ENCODE measurements at regions not wholly inside any gene's neighbourhood (a gene's known extent, or its start where the extent isn't known, plus 50 kb on each side); places are given as distances from the start of the nearest gene placed in this dataset.

DNA sequence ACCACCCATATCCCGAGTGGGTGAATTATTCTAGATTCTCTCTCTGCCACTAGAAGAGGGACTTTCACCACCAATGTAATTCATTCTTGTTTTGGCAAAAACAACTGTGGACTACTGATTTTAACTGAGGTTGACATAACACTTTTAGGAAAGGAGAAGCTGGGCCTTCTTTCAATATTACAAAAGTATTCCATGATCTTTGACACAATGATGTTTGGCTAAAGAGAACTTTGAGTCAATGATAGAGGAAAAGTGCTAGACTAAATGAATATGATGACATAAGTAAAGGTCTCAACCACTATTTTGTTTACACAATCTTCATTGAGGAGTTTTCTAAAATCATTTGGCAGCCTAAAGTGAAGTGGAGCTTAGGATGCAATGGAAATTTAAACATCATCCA, 336.9 kb upstream of the PDE4D start:
- no peak for TF ChIP-seq GATA2 (IDR thresholded peaks at IDR 0.05; ENCODE audit: low read depth, low read length)
- no peak for TF ChIP-seq GATA3 (IDR thresholded peaks at IDR 0.05; ENCODE audit: low read depth, low read length)

DNA sequence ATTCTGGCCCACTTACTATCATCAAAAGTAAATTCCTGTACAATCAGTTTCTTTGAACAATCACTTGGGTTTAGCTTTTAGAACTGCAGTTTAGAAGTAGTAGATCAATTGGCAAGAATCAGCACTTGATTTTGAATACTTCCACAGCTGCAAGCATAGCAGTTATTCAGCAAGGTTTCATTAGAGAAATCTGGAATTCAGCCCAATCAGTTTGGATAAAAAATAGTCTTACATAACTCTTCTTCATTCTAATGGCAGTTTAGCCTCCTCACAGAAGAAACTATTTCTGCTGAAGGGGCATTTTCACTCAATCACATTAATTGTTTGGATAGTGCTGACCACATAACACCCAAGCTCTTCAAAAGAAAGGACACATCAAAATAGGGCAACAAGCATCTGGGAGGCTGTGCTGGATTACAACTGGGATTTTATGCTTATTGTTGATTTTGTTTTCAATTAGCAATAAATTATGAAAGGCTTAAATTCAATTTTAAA, 336.2 kb upstream of the PDE4D start:
- no peak for TF ChIP-seq GATA3 (IDR thresholded peaks at IDR 0.05; ENCODE audit: low read depth, low read length)
- no peak for TF ChIP-seq GATA2 (IDR thresholded peaks at IDR 0.05; ENCODE audit: low read depth, low read length)

DNA sequence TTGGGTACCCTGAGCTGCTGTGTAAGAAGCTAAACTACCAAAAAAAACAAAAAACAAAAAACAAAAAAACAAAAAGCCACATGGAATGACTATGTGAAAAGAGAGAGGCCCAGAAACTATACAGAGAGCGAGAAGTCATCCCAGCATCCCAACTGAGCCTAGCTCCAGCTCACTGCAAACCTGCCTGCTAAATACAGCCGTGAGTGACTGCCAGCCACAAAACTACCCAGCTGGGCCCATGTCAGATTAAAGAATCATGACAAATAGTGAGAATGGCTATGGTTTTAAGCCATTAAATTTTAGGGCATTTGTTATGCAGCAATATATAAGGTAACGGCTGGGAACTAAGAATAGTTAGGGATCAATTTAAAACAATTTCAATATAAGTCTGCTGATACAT, 335.1 kb upstream of the PDE4D start:
- TF ChIP-seq GATA2 (IDR thresholded peaks at IDR 0.05; ENCODE audit: low read depth, low read length), result no peak
- no peak for TF ChIP-seq GATA3 (IDR thresholded peaks at IDR 0.05; ENCODE audit: low read depth, low read length)

DNA sequence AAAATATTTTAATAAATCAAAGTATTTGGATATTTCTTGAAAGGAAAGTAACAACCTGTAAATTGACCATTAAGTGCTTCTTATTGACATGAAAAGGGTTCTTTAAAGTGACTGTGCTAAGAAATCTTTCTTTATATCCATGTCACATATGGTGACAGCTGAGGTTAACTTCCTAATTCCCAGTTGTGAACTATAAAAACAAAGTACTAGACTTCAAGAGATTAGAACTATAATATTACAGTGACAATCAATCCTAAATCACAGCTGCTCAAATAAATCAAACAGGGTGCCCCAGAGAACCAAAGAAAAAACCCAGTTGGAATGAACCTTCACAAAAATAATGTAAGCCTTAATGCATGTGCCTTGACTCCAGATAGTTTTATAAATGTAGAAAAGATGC, 332.6 kb upstream of the PDE4D start:
- TF ChIP-seq GATA3 (IDR thresholded peaks at IDR 0.05; ENCODE audit: low read depth, low read length) (no peak), GATA2 (IDR thresholded peaks at IDR 0.05; ENCODE audit: low read depth, low read length) (no peak)

DNA sequence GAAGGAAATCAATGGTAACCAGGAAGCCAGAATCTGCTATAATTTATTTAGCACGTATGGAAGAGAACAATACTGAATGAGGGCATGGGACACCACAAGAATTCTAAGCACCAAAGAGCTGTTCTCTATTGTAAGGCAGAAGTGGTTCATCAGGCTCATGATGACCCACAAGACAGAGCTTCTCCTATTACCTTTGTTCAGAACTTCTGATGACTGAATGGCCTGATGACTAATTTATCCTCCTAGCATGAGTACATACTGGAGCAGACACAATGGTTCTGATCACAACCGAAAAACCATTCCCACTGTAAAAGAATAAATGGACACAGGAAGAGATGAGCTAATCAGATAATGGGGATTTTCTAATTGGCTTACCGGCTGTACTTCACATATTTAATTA, 329.8 kb upstream of the PDE4D start:
- no peak for TF ChIP-seq GATA3 (IDR thresholded peaks at IDR 0.05; ENCODE audit: low read depth, low read length)
- TF ChIP-seq GATA2 (IDR thresholded peaks at IDR 0.05; ENCODE audit: low read depth, low read length), result no peak

DNA sequence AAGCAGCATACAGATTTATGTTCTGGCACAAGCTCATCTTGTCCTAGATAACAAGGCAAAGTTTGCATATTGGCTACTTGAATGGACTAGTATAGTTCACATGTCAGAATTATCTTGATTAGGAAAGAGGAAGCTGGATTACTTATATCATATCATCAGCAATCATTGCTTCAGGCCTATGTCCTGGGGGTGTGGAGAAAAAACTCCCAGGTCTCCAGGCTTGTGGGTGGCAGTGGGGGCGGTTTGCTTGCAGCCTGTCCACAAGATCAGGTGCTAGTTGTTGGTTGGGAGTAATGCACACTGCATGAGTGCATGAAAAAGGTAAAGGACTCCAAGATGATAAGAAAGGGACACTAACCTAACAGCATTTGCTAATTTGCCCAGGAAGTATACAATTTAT, 326.4 kb upstream of the PDE4D start:
- no peak for TF ChIP-seq GATA3 (IDR thresholded peaks at IDR 0.05; ENCODE audit: low read depth, low read length)
- no peak for TF ChIP-seq GATA2 (IDR thresholded peaks at IDR 0.05; ENCODE audit: low read depth, low read length)

DNA sequence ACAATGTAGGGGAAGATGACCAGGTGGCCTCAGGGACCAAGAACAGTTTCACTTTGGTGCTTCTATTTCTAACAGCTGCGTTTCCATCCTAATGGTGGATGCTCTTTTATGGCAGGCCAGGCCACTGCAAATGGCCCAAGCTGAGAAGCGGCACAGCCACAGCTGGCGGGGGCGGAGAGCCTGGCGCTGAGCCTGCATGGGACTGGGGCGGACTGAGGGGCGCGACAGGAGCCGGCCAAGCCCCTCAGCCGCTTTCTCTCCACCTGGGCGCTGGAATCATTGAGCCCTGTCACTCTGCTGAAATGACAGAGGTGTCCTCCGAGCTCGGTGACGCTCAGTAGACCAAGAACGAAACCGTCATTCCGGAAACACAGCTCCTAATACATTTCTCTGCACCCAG, 317.3 kb upstream of the PDE4D start:
- no peak for TF ChIP-seq GATA2 (IDR thresholded peaks at IDR 0.05; ENCODE audit: low read depth, low read length)

DNA sequence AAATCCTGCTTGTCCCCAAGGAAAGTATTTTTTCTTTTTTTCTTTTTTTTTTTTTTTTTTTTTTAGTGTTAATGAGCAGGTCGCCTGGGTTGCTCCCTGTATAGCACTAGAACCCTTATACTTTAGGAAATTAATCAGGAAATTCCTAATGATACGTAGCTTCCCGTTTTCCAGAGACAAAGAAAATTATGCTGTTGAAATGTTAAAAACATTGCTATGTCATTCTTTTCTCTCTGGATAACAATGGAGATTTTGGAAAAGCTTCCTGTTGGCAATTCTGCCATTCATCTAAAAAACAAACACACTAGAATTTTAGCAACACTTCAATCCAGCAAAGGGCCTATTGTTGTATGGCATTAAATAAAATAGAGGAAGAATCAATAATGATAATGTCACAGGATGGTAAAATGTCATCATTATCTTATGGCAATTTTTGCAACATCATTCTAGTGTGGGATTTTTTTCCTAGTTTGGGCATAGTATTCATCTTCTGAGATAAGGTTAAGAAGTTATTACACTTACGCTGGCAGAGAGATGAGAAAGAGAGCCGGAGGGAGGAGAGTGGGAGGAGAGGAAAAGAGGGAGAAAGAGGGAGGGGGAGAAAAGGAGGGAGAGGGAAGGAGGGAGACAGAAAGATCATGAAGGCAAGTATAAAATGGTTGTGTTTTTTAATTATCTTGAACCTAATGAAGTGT, 315.8 kb upstream of the PDE4D start:
- TF ChIP-seq GATA3 (IDR thresholded peaks at IDR 0.05; ENCODE audit: low read depth, low read length), result no peak
- no peak for TF ChIP-seq GATA2 (IDR thresholded peaks at IDR 0.05; ENCODE audit: low read depth, low read length)

DNA sequence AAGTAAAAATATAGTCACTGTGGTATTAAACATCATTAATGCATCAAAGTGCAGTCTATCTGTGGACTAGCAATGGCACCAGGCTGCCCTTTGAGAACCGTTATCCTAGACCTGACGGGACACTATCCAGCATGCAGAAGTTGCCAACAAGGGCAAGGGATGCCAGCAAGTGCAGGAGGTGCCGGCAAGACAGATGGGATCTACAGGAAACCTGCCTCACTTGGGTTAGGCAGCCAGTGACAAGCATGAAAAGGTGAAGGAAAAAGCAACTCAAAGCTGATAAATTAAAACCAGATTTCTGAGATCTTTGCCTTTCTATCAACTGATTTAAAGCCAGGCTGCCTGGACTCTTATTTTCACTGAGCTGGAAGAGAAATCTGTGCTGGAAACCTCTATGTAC, 315.2 kb upstream of the PDE4D start:
- TF ChIP-seq GATA3 (IDR thresholded peaks at IDR 0.05; ENCODE audit: low read depth, low read length) (no peak), GATA2 (IDR thresholded peaks at IDR 0.05; ENCODE audit: low read depth, low read length) (no peak)

DNA sequence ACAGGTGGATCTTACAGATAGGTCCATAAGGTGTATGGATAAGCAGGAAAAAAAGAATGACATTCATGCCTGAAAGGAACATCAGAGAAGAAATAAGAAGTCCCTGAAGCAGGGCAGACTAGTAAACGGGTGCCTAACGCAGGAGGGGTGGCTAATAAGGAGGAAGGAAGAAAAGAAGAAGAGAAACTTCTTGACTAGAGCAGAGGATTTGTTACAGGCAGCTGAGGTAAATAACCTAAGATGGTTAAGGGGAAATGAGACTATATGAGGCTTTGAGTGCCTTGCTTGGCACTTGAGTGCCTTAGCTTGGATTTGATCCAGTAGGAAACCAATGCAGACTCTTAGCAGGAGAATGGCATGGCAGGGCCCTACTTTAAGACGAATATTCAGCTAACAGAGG, 313.5 kb upstream of the PDE4D start:
- TF ChIP-seq GATA2 (IDR thresholded peaks at IDR 0.05; ENCODE audit: low read depth, low read length) (no peak), GATA3 (IDR thresholded peaks at IDR 0.05; ENCODE audit: low read depth, low read length) (no peak)

DNA sequence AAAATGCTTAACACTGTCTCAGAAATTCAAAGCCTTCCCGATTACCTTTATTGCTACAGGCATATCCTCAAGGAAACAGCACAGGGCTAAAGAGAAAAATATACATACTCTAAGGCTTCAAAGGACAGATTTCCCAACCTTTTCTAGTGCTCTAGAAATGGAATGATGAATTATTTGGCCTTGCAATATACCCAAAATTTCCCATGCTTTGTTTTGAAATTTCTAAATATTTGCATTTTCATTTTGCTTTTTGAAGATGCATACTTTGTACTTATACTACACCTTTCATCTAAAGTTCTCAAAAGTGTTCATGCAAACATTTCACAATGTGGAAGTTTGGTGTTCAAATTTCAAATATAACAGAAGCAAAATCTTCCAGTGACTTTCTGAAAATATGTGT, 312.7 kb upstream of the PDE4D start:
- TF ChIP-seq GATA2 (IDR thresholded peaks at IDR 0.05; ENCODE audit: low read depth, low read length) (no peak), GATA3 (IDR thresholded peaks at IDR 0.05; ENCODE audit: low read depth, low read length) (no peak)

DNA sequence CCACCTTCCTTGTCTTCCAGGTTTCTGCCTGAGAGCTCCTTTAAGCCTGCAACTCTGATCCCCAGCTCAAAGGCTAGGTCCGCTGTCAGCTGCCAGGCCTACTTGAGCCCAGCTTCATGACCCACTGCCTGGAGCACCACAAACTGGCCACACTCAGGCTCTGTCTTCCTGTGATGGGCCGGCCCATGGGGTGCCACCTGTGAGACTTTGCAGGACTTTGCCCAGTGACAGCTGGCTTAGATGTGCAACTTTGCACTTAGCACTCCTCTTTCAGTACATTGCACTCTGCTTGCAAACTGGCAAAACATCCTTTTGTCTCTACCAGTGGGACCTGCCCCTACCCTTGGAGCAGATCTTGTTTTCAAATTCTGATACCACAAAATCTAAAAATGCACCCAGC, 311.5 kb upstream of the PDE4D start:
- TF ChIP-seq GATA2 (IDR thresholded peaks at IDR 0.05; ENCODE audit: low read depth, low read length), result no peak
- TF ChIP-seq GATA3 (IDR thresholded peaks at IDR 0.05; ENCODE audit: low read depth, low read length), result no peak

DNA sequence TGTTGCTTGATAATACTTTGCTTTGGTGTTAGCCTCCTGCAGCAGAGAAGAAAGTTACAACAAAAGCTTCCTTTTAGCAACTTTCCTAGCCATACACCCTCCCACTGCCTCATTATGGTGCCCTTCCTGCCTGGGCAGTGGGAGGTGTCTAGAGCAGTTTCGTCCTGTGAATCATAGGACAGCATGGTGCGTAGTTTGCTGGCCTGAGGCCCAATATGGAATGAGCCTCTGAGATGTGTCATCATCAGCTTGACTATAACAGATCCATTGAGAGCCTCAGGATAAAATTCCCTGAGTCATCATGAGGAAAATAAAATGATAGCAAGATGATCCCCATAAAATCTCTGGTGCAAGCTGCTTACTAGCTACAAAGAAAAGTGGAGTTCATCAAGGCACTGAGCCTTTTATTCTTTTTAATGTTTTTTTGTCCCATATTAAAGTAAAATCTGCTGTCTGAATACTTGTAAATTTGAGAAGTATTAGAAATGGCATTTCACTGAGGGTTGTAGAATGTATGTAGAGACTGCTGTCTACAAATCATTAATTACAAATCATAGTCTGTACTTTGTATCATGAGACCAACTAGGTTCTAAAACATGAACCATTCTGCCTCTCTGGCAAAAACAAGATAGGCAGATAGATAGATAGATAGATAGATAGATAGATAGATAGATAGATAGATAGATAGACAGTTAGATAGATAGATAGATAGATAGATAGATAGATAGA, 303.0 kb upstream of the PDE4D start:
- no peak for TF ChIP-seq GATA3 (IDR thresholded peaks at IDR 0.05; ENCODE audit: low read depth, low read length)
- TF ChIP-seq GATA2 (IDR thresholded peaks at IDR 0.05; ENCODE audit: low read depth, low read length), result no peak

DNA sequence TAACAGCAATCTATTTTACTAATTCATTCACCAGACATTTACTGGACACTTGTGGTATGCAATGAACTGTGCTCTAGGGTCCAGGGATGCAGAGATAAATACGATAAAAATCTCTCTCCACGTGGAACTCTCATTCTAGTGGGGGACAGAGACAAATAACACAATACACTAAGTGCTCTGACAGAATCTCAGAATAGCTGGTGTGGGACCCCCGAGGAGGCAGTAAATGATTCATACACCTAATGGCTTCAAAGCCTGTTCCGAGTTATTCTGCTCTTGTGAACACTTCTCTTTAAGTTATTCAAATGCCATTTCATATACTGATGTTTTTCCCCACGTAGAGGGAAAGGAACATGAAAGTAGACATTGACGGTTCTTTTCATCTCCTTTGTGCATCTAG, 302.0 kb upstream of the PDE4D start:
- no peak for TF ChIP-seq GATA3 (IDR thresholded peaks at IDR 0.05; ENCODE audit: low read depth, low read length)
- TF ChIP-seq GATA2 (IDR thresholded peaks at IDR 0.05; ENCODE audit: low read depth, low read length), result no peak

DNA sequence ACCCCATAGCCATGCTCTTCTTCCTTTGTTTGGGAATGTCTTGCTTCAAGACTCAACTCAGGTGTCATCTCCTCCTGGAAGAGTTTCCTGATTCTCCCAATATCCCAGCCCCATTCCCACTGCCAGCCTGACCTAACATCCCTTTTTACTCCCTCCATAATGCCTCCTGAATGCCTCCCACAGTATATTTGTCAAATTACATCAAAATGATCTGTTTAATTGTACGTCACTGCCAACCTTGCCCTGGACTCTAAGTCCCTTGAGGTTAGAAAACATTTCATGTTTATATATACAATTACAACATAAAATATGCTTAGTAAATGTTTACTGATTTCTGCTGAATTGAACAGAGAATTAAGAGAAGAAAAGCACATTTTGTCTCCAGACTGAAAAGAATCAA, 301.6 kb upstream of the PDE4D start:
- TF ChIP-seq GATA3 (IDR thresholded peaks at IDR 0.05; ENCODE audit: low read depth, low read length) (no peak), GATA2 (IDR thresholded peaks at IDR 0.05; ENCODE audit: low read depth, low read length) (no peak)

All from SH-SY5Y (cell line).